HepG2 (cell line): ENCODE measurements at regions not wholly inside any gene's neighbourhood (a gene's known extent, or its start where the extent isn't known, plus 50 kb on each side); places are given as distances from the start of the nearest gene placed in this dataset.

Experiments
- ATAC-seq: fragments of 200-7000 bp; cut with Tn5 transposase; 3 replicates; pipeline ENCODE4 v1.9.1; 2020; ENCODE audit warnings: mild to moderate bottlenecking, moderate library complexity
- BruUV-seq: library from RNA; stranded (reverse); fragments of 400-500 nt; replicated peaks from 2 replicates; lab custom pipeline; 2021; lab: Mats Ljungman, UMichigan
- CTCF ChIA-PET: fragments of 300-600 bp; formaldehyde crosslinking; extraction: SDS; loops from one replicate; lab custom pipeline; 2021; ENCODE audit warnings: low total read pairs, inconsistent platforms, low intra/inter-chr PET ratio; lab: Yijun Ruan, JAX
- POLR2A ChIA-PET: fragments of 350-600 bp; sonication (Branson Sonifier 250); formaldehyde crosslinking; loops from one replicate; lab custom pipeline; 2020; ENCODE audit warnings: antibody characterized with exemption, inconsistent platforms; lab: Yijun Ruan, JAX
- DNase-seq: peaks from one replicate; pipeline ENCODE4 v3.0.0-alpha.2; 2015; ENCODE audit warnings: low spot score
- FAIRE-seq: peaks from 3 replicates; lab custom pipeline; 2011; peaks lifted over from hg19 to GRCh38; lab: Jason Lieb, UNC
- H2AFZ ChIP-seq: one replicate; pipeline ENCODE4 v1.6.1; 2011; ENCODE audit warnings: low read length, inconsistent platforms
- H3K27ac ChIP-seq: fragments of 300-600 bp; 3 replicates; pipeline ENCODE4 v1.8.0; 2011; ENCODE audit warnings: mixed run types, mild to moderate bottlenecking, mixed read lengths, low read length, inconsistent platforms; ENCODE audit not compliant: insufficient read depth; ENCODE audit errors: extremely low read length
- H3K27me3 ChIP-seq, 2 experiments: fragments of 200-600 bp in 1 of 2; 2 replicates in 1 of 2; 3 replicates in 1 of 2; pipeline versions ENCODE4 v1.6.0 to v1.8.0; 2011; ENCODE audit warnings: low read length in 2 of 2, mild to moderate bottlenecking in 2 of 2, moderate library complexity in 2 of 2, inconsistent platforms in 1 of 2; ENCODE audit not compliant: insufficient read depth in 2 of 2, control insufficient read depth in 1 of 2
- H3K36me3 ChIP-seq, 2 experiments: fragments of 200-600 bp in 1 of 2; replicated peaks in 1 of 2; 2 replicates in 1 of 2; 3 replicates in 1 of 2; pipeline versions ENCODE4 v1.5.1 to v1.8.0; 2011; ENCODE audit warnings: low read length in 2 of 2, inconsistent platforms in 1 of 2; ENCODE audit not compliant: insufficient read depth in 2 of 2, control insufficient read depth in 1 of 2
- H3K4me1 ChIP-seq: 2 replicates; pipeline ENCODE4 v1.5.1; 2012; ENCODE audit warnings: low read length, inconsistent platforms; ENCODE audit not compliant: insufficient read depth
- H3K4me2 ChIP-seq: 2 replicates; pipeline ENCODE4 v1.6.0; 2011; ENCODE audit warnings: low read depth, low read length, inconsistent platforms
- H3K4me3 ChIP-seq, 3 experiments: fragments of 200-600 bp in 1 of 3; sonication (generic), shearing (Covaris generic) in 1 of 3; replicated peaks in 1 of 3; 2 replicates each; pipeline ENCODE4 v1.5.1; 2011 to 2016; ENCODE audit warnings: low read length in 3 of 3, inconsistent platforms in 2 of 3, low read depth in 2 of 3, mild to moderate bottlenecking in 2 of 3, control low read depth in 1 of 3, mixed read lengths in 1 of 3; ENCODE audit not compliant: insufficient read depth in 1 of 3
- H3K79me2 ChIP-seq: one replicate; pipeline ENCODE4 v1.6.1; 2011; ENCODE audit warnings: low read length, inconsistent platforms; ENCODE audit not compliant: insufficient read depth
- H3K9ac ChIP-seq: 2 replicates; pipeline ENCODE4 v1.6.0; 2011; ENCODE audit warnings: mild to moderate bottlenecking, low read depth, low read length, inconsistent platforms; ENCODE audit not compliant: insufficient read depth
- H3K9me3 ChIP-seq: 2 replicates; pipeline ENCODE4 v1.5.1; 2012; ENCODE audit warnings: mild to moderate bottlenecking, low read length
- H4K20me1 ChIP-seq: 2 replicates; pipeline ENCODE4 v1.6.0; 2011; ENCODE audit warnings: inconsistent platforms, mild to moderate bottlenecking, low read length, moderate library complexity; ENCODE audit not compliant: insufficient read depth
- CREBL2 ChIP-seq: sonication (generic); formaldehyde crosslinking; IDR thresholded peaks from 2 replicates; pipeline ENCODE4 v1.8.1; 2023; ENCODE audit warnings: missing genetic modification reagents, mild to moderate bottlenecking, borderline replicate concordance
- MTF1 ChIP-seq: sonication (generic); formaldehyde crosslinking; IDR thresholded peaks from 2 replicates; pipeline ENCODE4 v1.5.0; 2020; ENCODE audit warnings: missing genetic modification reagents
- ZBTB38 ChIP-seq: sonication (generic); formaldehyde crosslinking; IDR thresholded peaks from 2 replicates; pipeline ENCODE4 v1.5.1; 2020; ENCODE audit warnings: mild to moderate bottlenecking, missing genetic modification reagents
- ZBTB39 ChIP-seq: sonication (generic); formaldehyde crosslinking; IDR thresholded peaks from 2 replicates; pipeline ENCODE4 v1.5.0; 2020; ENCODE audit warnings: missing genetic modification reagents
- ZBTB7A ChIP-seq: sonication (generic); formaldehyde crosslinking; IDR thresholded peaks from 2 replicates; pipeline ENCODE4 v1.8.0; 2022; ENCODE audit warnings: mild to moderate bottlenecking, missing genetic modification reagents
- ZKSCAN8 ChIP-seq: IDR thresholded peaks from 2 replicates; pipeline ENCODE4 v1.6.1; 2016; ENCODE audit warnings: borderline replicate concordance, missing genetic modification reagents, missing compliant biosample characterization
- ZNF20 ChIP-seq: sonication (generic); formaldehyde crosslinking; IDR thresholded peaks from 2 replicates; pipeline ENCODE4 v1.4.0; 2020; ENCODE audit warnings: mild to moderate bottlenecking, moderate library complexity, missing genetic modification reagents
- ZNF451 ChIP-seq: sonication (generic); formaldehyde crosslinking; IDR thresholded peaks from 2 replicates; pipeline ENCODE4 v1.5.0; 2020; ENCODE audit warnings: mild to moderate bottlenecking, missing genetic modification reagents
- ZNF512B ChIP-seq: sonication (generic); formaldehyde crosslinking; IDR thresholded peaks from 2 replicates; pipeline ENCODE4 v1.5.1; 2020; ENCODE audit warnings: missing genetic modification reagents, mild to moderate bottlenecking, borderline replicate concordance
- ZNF572 ChIP-seq: sonication (generic); formaldehyde crosslinking; IDR thresholded peaks from 2 replicates; pipeline ENCODE4 v1.5.1; 2020; ENCODE audit warnings: mild to moderate bottlenecking, missing genetic modification reagents
- ZNF605 ChIP-seq: sonication (generic); formaldehyde crosslinking; IDR thresholded peaks from 2 replicates; pipeline ENCODE4 v1.8.0; 2022; ENCODE audit warnings: mild to moderate bottlenecking, missing genetic modification reagents
- ZSCAN5A ChIP-seq: sonication (generic); formaldehyde crosslinking; IDR thresholded peaks from 2 replicates; pipeline ENCODE4 v1.8.0; 2022; ENCODE audit warnings: mild to moderate bottlenecking, missing genetic modification reagents, borderline replicate concordance
- ZSCAN9 ChIP-seq: IDR thresholded peaks from 2 replicates; pipeline ENCODE4 v1.6.1; 2016; ENCODE audit warnings: borderline replicate concordance
- WGBS: methylation state at CpG from one replicate; pipeline ENCODE4 v1.1.6; 2017; ENCODE audit warnings: low lambda C conversion rate; 5-methylcytosine and 5-hydroxymethylcytosine counted together
- in situ Hi-C: cut with HindIII; loops from 2 replicates; pipeline ENCODE4 v1.10.0; 2017; ENCODE audit warnings: low pct_unique_long_range_greater_than_20kb; ENCODE audit not compliant: extremely low pct_ligation_motif_present
- intact Hi-C: fragments of 100-400 bp; cut with micrococcal nuclease; formaldehyde crosslinking; loops from one replicate; pipeline ENCODE4 v1.10.0; 2022; ENCODE audit not compliant: unreplicated experiment

DNA sequence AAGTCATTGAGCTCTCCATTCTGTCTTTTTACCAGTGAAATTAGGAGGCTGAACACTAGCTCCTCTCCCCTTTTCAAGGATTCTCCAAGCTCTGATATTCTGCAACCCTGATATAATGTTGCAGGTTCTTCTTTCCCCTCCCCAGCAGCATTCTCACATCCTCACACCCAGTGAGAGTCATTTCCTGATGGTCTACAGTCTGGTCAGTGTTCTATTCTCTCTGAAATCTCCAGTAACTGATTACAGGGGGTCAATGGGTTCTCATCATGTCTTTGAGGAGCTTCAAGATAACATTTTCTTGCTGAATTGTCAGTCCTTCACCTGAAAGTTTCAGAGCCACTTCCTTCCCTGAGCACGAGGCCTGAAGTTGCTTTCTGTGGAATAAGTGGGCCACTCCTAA is 299.4 kb downstream of the PTEN start:
- no peak for FAIRE-seq
- no peak overlapping the region for H3K4me2 ChIP-seq
- intact Hi-C loops = no loop called here
- H3K9me3 ChIP-seq = no peaks in the 10 kb centered on the region
- ATAC-seq = no peak
- H3K27ac ChIP-seq = no peak overlapping the region
- TF ChIP-seq ZSCAN9 (no peak), MTF1 (CRISPR knock-in tag) (no peak), ZNF451 (CRISPR knock-in tag) (no peak)
- H2AFZ ChIP-seq = no peak overlapping the region
- WGBS = 0% methylated on average over 1 of the region's 1 CpG
- H3K4me1 ChIP-seq = no peaks in the 10 kb centered on the region
- no peaks in the 10 kb centered on the region for H3K36me3 ChIP-seq
- POLR2A ChIA-PET = no interaction called here
- H3K27me3 ChIP-seq = no peaks in the 10 kb centered on the region
- no peak overlapping the region for H3K4me3 ChIP-seq
- H4K20me1 ChIP-seq = no peaks in the 10 kb centered on the region
- in situ Hi-C loops = no loop called here
- no peak for DNase-seq
- CTCF ChIA-PET = no interaction called here
- H3K79me2 ChIP-seq = no peaks in the 10 kb centered on the region
- no peak overlapping the region for H3K9ac ChIP-seq
- BruUV-seq = no TSS peak

- intact Hi-C loops (no loop called here), in situ Hi-C loops (no loop called here)
- no peak overlapping the region for H3K9ac ChIP-seq
- FAIRE-seq (no peak), ATAC-seq (no peak), DNase-seq (no peak)
- 20% methylated on average over 3 of the region's 3 CpGs for WGBS
- H4K20me1 ChIP-seq = no peaks in the 10 kb centered on the region
- no peaks in the 10 kb centered on the region for H3K36me3 ChIP-seq
- H3K27me3 ChIP-seq = no peaks in the 10 kb centered on the region
- H2AFZ ChIP-seq = no peak overlapping the region
- CTCF ChIA-PET = no interaction called here
- no peak overlapping the region for H3K4me3 ChIP-seq
- no peaks in the 10 kb centered on the region for H3K79me2 ChIP-seq
- H3K27ac ChIP-seq = no peak overlapping the region
- no peaks in the 10 kb centered on the region for H3K4me1 ChIP-seq
- POLR2A ChIA-PET = no interaction called here
- H3K9me3 ChIP-seq = no peaks in the 10 kb centered on the region
- no peak overlapping the region for H3K4me2 ChIP-seq
- no TSS peak for BruUV-seq
- TF ChIP-seq ZNF20 (CRISPR knock-in tag) (no peak), ZKSCAN8 (CRISPR knock-in tag) (no peak), ZBTB38 (no peak), MTF1 (CRISPR knock-in tag) (no peak), CREBL2 (no peak), ZNF605 (CRISPR knock-in tag) (no peak), ZSCAN5A (CRISPR knock-in tag) (no peak), ZBTB39 (CRISPR knock-in tag) (no peak), ZNF572 (CRISPR knock-in tag) (no peak), ZNF512B (CRISPR knock-in tag) (no peak), ZBTB7A (CRISPR knock-in tag) (no peak)
These were observed 300.1 kb downstream of the PTEN start for GRCh38 chr10:88163572-88163971.
